Mucosa of rectum (tissue), 2 donors: ENCODE measurements at regions not wholly inside any gene's neighbourhood (a gene's known extent, or its start where the extent isn't known, plus 50 kb on each side); places are given as distances from the start of the nearest gene placed in this dataset.
"Not testable (repeated sequence)": the region's sequence is repeated elsewhere in the genome, so short reads cannot be mapped to it uniquely, and the experiment has no call there.

Experiments used
- H3K27ac ChIP-seq, 2 donors: one replicate each; pipeline ENCODE4 v1.7.0; 2013; ENCODE audit warnings: inconsistent platforms in 2 of 2, low read depth in 2 of 2, low read length in 2 of 2
- H3K27me3 ChIP-seq, 2 donors: one replicate each; pipeline ENCODE4 v1.7.0; 2013; ENCODE audit warnings: low read length in 2 of 2; ENCODE audit not compliant: control insufficient read depth in 2 of 2, insufficient read depth in 2 of 2
- H3K36me3 ChIP-seq, 2 donors: one replicate each; pipeline ENCODE4 v1.7.0; 2013; ENCODE audit warnings: low read length in 2 of 2; ENCODE audit not compliant: control insufficient read depth in 2 of 2, insufficient read depth in 2 of 2
- H3K4me1 ChIP-seq, 2 donors: one replicate each; pipeline ENCODE4 v1.7.0; 2013; ENCODE audit warnings: low read length in 2 of 2, mild to moderate bottlenecking in 1 of 2; ENCODE audit not compliant: control insufficient read depth in 2 of 2, insufficient read depth in 2 of 2
- H3K4me3 ChIP-seq, 2 donors: one replicate each; pipeline ENCODE4 v1.7.0; 2013; ENCODE audit warnings: low read length in 2 of 2
- H3K9ac ChIP-seq, 2 donors: one replicate each; pipeline ENCODE4 v1.7.0; 2013; ENCODE audit warnings: low read length in 2 of 2, low read depth in 1 of 2, mild to moderate bottlenecking in 1 of 2
- H3K9me3 ChIP-seq, 2 donors: one replicate each; pipeline ENCODE4 v1.7.0; 2013; ENCODE audit warnings: low read length in 2 of 2; ENCODE audit not compliant: control insufficient read depth in 2 of 2
- donor health status: healthy.
- donor health status: Normal muscosa, but diverticular disease.

GRCh38 chr22:25453557-25453956, 110.9 kb upstream of the GRK3 start:
- H3K36me3 ChIP-seq, result peaks cover 4 to 13% of the 10 kb centered on the region in 2 donors
- H3K4me3 ChIP-seq, result no peak overlapping the region
- no peaks in the 10 kb centered on the region for H3K27me3 ChIP-seq
- no peak overlapping the region for H3K27ac ChIP-seq
- no peaks in the 10 kb centered on the region for H3K9me3 ChIP-seq
- H3K9ac ChIP-seq, result no peak overlapping the region
- H3K4me1 ChIP-seq, result peaks cover 0 to 10% of the 10 kb centered on the region in 2 donors

- H3K27me3 ChIP-seq, H3K9ac ChIP-seq, H3K4me1 ChIP-seq, H3K27ac ChIP-seq, H3K4me3 ChIP-seq, H3K9me3 ChIP-seq: not testable (repeated sequence)
- H3K36me3 ChIP-seq, result peaks cover 30 to 39% of the 10 kb centered on the region in 2 donors
These were observed 108.0 kb upstream of the GRK3 start for GRCh38 chr22:25456300-25457043.

GRCh38 chr22:25458631-25459030, 105.8 kb upstream of the GRK3 start:
- H3K36me3 ChIP-seq, result peaks cover 29 to 44% of the 10 kb centered on the region in 2 donors
- not testable (repeated sequence) for H3K27ac ChIP-seq, H3K4me1 ChIP-seq, H3K9ac ChIP-seq, H3K27me3 ChIP-seq, H3K9me3 ChIP-seq, H3K4me3 ChIP-seq

- not testable (repeated sequence) for H3K27ac ChIP-seq, H3K4me3 ChIP-seq, H3K4me1 ChIP-seq, H3K9ac ChIP-seq, H3K9me3 ChIP-seq, H3K27me3 ChIP-seq
- H3K36me3 ChIP-seq, result peaks cover 29 to 36% of the 10 kb centered on the region in 2 donors
These were observed 103.8 kb upstream of the GRK3 start for GRCh38 chr22:25460682-25461081.

GRCh38 chr22:25461301-25461700, 103.2 kb upstream of the GRK3 start:
- Histone ChIP-seq H3K4me3 (no peak overlapping the region), H3K36me3 (peaks cover 29 to 37% of the 10 kb centered on the region in 2 donors), H3K4me1 (no peaks in the 10 kb centered on the region), H3K27ac (no peak overlapping the region), H3K9me3 (no peaks in the 10 kb centered on the region), H3K27me3 (no peaks in the 10 kb centered on the region), H3K9ac (no peak overlapping the region)

- H3K36me3 ChIP-seq, result peaks cover 27 to 38% of the 10 kb centered on the region in 2 donors
- not testable (repeated sequence) for H3K4me1 ChIP-seq, H3K9ac ChIP-seq, H3K27me3 ChIP-seq, H3K9me3 ChIP-seq, H3K4me3 ChIP-seq, H3K27ac ChIP-seq
These were observed 101.8 kb upstream of the GRK3 start for GRCh38 chr22:25462474-25463346.

GRCh38 chr22:25463347-25463628, 101.2 kb upstream of the GRK3 start:
- not testable (repeated sequence) for H3K27ac ChIP-seq, H3K27me3 ChIP-seq, H3K9ac ChIP-seq, H3K9me3 ChIP-seq, H3K4me1 ChIP-seq, H3K4me3 ChIP-seq
- H3K36me3 ChIP-seq, result peaks cover 27 to 38% of the 10 kb centered on the region in 2 donors

- H3K27ac ChIP-seq, H3K4me1 ChIP-seq, H3K4me3 ChIP-seq, H3K27me3 ChIP-seq, H3K9me3 ChIP-seq, H3K9ac ChIP-seq: not testable (repeated sequence)
- H3K36me3 ChIP-seq, result peaks cover 20 to 28% of the 10 kb centered on the region in 2 donors
These were observed 100.1 kb upstream of the GRK3 start for GRCh38 chr22:25464326-25464725.

- H3K27me3 ChIP-seq, result no peaks in the 10 kb centered on the region
- no peak overlapping the region for H3K9ac ChIP-seq
- no peaks in the 10 kb centered on the region for H3K4me1 ChIP-seq
- H3K9me3 ChIP-seq, result no peaks in the 10 kb centered on the region
- H3K27ac ChIP-seq, result no peak overlapping the region
- no peak overlapping the region for H3K4me3 ChIP-seq
- peaks cover 6 to 16% of the 10 kb centered on the region in 2 donors for H3K36me3 ChIP-seq
These were observed 98.5 kb upstream of the GRK3 start for GRCh38 chr22:25465949-25466348.

- H3K27ac ChIP-seq, result no peak overlapping the region
These were observed 92.1 kb upstream of the GRK3 start for GRCh38 chr22:25472382-25472781.

More at GRCh38 chr22:25472382-25472781, 92.1 kb upstream of the GRK3 start:
- H3K9me3 ChIP-seq, result no peaks in the 10 kb centered on the region
- no peaks in the 10 kb centered on the region for H3K27me3 ChIP-seq
- H3K9ac ChIP-seq, result no peak overlapping the region
- H3K4me3 ChIP-seq, result no peak overlapping the region
- no peaks in the 10 kb centered on the region for H3K4me1 ChIP-seq
- H3K36me3 ChIP-seq, result no peaks in the 10 kb centered on the region
